Neural cell (in vitro differentiated cells): ENCODE measurements at regions not wholly inside any gene's neighbourhood (a gene's known extent, or its start where the extent isn't known, plus 50 kb on each side); places are given as distances from the start of the nearest gene placed in this dataset.
A peak's percentile ranks its signal among the peaks of the same experiment; 100 is the strongest.

Experiments
- H2AFZ ChIP-seq: fragments of 200-600, 300-800 bp; sonication (generic), shearing (Covaris generic); 2 replicates; pipeline ENCODE4 v1.6.0; 2014; ENCODE audit warnings: low read depth, mild to moderate bottlenecking, antibody characterized with exemption, low read length, moderate library complexity
- H3F3A ChIP-seq: fragments of 200-600 bp; shearing (Covaris generic); 2 replicates; pipeline ENCODE4 v1.6.1; 2016; ENCODE audit warnings: mild to moderate bottlenecking, moderate library complexity, mixed read lengths, antibody characterized with exemption, low read length; ENCODE audit not compliant: insufficient read depth, poor library complexity, severe bottlenecking
- H3K27ac ChIP-seq: fragments of 200-600, 300-800 bp; sonication (generic), shearing (Covaris generic); 2 replicates; pipeline ENCODE4 v1.5.1; 2014; ENCODE audit warnings: mild to moderate bottlenecking, low read length, moderate library complexity
- H3K27me3 ChIP-seq: fragments of 300-800, 200-600 bp; sonication (generic), shearing (Covaris generic); 2 replicates; pipeline ENCODE4 v1.6.0; 2014; ENCODE audit warnings: mild to moderate bottlenecking, low read depth, low read length, moderate library complexity; ENCODE audit not compliant: insufficient read depth
- H3K36me3 ChIP-seq: fragments of 300-800, 200-600 bp; sonication (generic), shearing (Covaris generic); 2 replicates; pipeline ENCODE4 v1.5.1; 2014; ENCODE audit warnings: mild to moderate bottlenecking, antibody characterized with exemption, low read length, moderate library complexity; ENCODE audit not compliant: insufficient read depth
- H3K4me2 ChIP-seq: fragments of 300-800, 200-600 bp; sonication (generic), shearing (Covaris generic); 2 replicates; pipeline ENCODE4 v1.6.0; 2014; ENCODE audit warnings: mild to moderate bottlenecking, low read length
- H3K4me3 ChIP-seq: fragments of 300-800, 200-600 bp; sonication (generic), shearing (Covaris generic); 2 replicates; pipeline ENCODE4 v1.5.1; 2014; ENCODE audit warnings: mild to moderate bottlenecking, low read length, moderate library complexity
- H3K79me2 ChIP-seq: fragments of 200-600 bp; shearing (Covaris generic); replicated peaks from 2 replicates; pipeline ENCODE4 v1.6.0; 2014; ENCODE audit warnings: mild to moderate bottlenecking, low read length, moderate library complexity; ENCODE audit not compliant: insufficient read depth
- H3K9ac ChIP-seq: fragments of 300-800, 200-600 bp; sonication (generic), shearing (Covaris generic); 2 replicates; pipeline ENCODE4 v1.6.1; 2016; ENCODE audit warnings: mild to moderate bottlenecking, low read length, mixed read lengths
- H3K9me2 ChIP-seq: fragments of 200-600 bp; shearing (Covaris generic); 2 replicates; pipeline ENCODE4 v1.6.1; 2016; ENCODE audit warnings: mild to moderate bottlenecking, low read length, mixed read lengths; ENCODE audit not compliant: insufficient read depth
- H3K9me3 ChIP-seq: fragments of 200-600, 300-800 bp; sonication (generic), shearing (Covaris generic); 2 replicates; pipeline ENCODE4 v1.6.1; 2016; ENCODE audit warnings: mild to moderate bottlenecking, mixed run types, low read length, moderate library complexity, mixed read lengths
- H4K20me1 ChIP-seq: fragments of 200-600 bp; shearing (Covaris generic); 2 replicates; pipeline ENCODE4 v1.6.1; 2016; ENCODE audit warnings: mild to moderate bottlenecking, mixed run types; ENCODE audit not compliant: insufficient read depth
- CTCF ChIP-seq: fragments of 450-650 bp; IDR thresholded peaks from 2 replicates; pipeline ENCODE4 v1.5.1; 2014; ENCODE audit warnings: antibody characterized with exemption, mild to moderate bottlenecking, moderate library complexity; ENCODE audit not compliant: poor library complexity, severe bottlenecking
- EP300 ChIP-seq: fragments of 450-650 bp; conservative IDR thresholded peaks from 2 replicates; pipeline ENCODE4 v1.6.1; 2014; ENCODE audit warnings: antibody characterized with exemption, mild to moderate bottlenecking, moderate library complexity; ENCODE audit not compliant: poor library complexity, severe bottlenecking
- EZH2 ChIP-seq: fragments of 200-600, 300-800 bp; shearing (Covaris generic), sonication (generic); IDR thresholded peaks from 2 replicates; pipeline ENCODE4 v1.6.1; 2014; ENCODE audit warnings: antibody characterized with exemption, low read length, borderline replicate concordance, mild to moderate bottlenecking; ENCODE audit not compliant: insufficient read depth, poor library complexity, severe bottlenecking
- MXI1 ChIP-seq: fragments of 450-650 bp; conservative IDR thresholded peaks from 2 replicates; pipeline ENCODE4 v1.6.1; 2014; ENCODE audit warnings: antibody characterized with exemption, mild to moderate bottlenecking; ENCODE audit not compliant: poor library complexity, severe bottlenecking
- POLR2AphosphoS5 ChIP-seq: IDR thresholded peaks from 2 replicates; pipeline ENCODE4 v1.6.1; 2012
- RAD21 ChIP-seq: fragments of 450-650 bp; conservative IDR thresholded peaks from 2 replicates; pipeline ENCODE4 v1.6.1; 2014; ENCODE audit warnings: antibody characterized with exemption, mild to moderate bottlenecking, moderate library complexity
- SMC3 ChIP-seq: fragments of 450-650 bp; conservative IDR thresholded peaks from 2 replicates; pipeline ENCODE4 v1.6.1; 2014; ENCODE audit warnings: antibody characterized with exemption, mild to moderate bottlenecking, moderate library complexity; ENCODE audit not compliant: poor library complexity
- TAF1 ChIP-seq: IDR thresholded peaks from 2 replicates; pipeline ENCODE4 v1.6.1; 2012; ENCODE audit warnings: low read depth
- TF ChIP-seq, protein P1 (sequence below): IDR thresholded peaks from 2 replicates; pipeline ENCODE4 v1.6.1; 2012; ENCODE audit warnings: borderline replicate concordance

GRCh38 chr22:49360746-49361145, 466.9 kb downstream of the BRD1 start:
- Histone ChIP-seq H3K27ac (peak overlapping the region; percentile 31), H3K27me3 (no peaks in the 10 kb centered on the region), H3K4me2 (no peak overlapping the region), H3K9me3 (peaks cover 3% of the 10 kb centered on the region), H2AFZ (no peak overlapping the region), H3K79me2 (no peaks in the 10 kb centered on the region), H3K9me2 (no peaks in the 10 kb centered on the region), H3K9ac (no peak overlapping the region), H4K20me1 (no peaks in the 10 kb centered on the region), H3K4me3 (no peak overlapping the region), H3K36me3 (no peaks in the 10 kb centered on the region), H3F3A (no peaks in the 10 kb centered on the region)
- TF ChIP-seq EP300, result peak; percentile 43
- TF ChIP-seq CTCF, result no peak

DNA sequence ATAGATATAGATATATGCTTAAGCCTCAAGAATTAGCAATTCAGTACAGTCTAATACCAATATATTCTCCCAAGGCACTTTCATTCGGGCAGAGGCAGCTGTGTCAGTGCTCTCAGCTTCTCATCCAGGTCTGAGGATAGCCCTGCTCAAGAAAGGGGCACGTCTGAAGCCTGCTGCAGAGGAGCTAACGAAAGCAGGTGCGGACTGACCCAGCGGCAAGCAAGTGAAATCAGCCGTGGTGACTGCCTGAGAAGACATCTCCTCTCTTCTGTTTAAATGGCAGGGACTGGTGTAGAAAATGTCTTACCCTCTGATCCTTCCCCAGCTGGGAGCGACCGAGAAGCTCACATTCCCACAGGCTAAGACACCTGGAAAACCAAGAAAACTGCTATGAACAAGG, 468.6 kb downstream of the BRD1 start:
- TF ChIP-seq POLR2AphosphoS5 (no peak), CTCF (no peak), EZH2 (no peak), SMC3 (no peak), TAF1 (no peak), RAD21 (no peak), EP300 (no peak), MXI1 (no peak)
- TF ChIP-seq, protein P1, sequence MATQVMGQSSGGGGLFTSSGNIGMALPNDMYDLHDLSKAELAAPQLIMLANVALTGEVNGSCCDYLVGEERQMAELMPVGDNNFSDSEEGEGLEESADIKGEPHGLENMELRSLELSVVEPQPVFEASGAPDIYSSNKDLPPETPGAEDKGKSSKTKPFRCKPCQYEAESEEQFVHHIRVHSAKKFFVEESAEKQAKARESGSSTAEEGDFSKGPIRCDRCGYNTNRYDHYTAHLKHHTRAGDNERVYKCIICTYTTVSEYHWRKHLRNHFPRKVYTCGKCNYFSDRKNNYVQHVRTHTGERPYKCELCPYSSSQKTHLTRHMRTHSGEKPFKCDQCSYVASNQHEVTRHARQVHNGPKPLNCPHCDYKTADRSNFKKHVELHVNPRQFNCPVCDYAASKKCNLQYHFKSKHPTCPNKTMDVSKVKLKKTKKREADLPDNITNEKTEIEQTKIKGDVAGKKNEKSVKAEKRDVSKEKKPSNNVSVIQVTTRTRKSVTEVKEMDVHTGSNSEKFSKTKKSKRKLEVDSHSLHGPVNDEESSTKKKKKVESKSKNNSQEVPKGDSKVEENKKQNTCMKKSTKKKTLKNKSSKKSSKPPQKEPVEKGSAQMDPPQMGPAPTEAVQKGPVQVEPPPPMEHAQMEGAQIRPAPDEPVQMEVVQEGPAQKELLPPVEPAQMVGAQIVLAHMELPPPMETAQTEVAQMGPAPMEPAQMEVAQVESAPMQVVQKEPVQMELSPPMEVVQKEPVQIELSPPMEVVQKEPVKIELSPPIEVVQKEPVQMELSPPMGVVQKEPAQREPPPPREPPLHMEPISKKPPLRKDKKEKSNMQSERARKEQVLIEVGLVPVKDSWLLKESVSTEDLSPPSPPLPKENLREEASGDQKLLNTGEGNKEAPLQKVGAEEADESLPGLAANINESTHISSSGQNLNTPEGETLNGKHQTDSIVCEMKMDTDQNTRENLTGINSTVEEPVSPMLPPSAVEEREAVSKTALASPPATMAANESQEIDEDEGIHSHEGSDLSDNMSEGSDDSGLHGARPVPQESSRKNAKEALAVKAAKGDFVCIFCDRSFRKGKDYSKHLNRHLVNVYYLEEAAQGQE, result no peak
- H3K9me2 ChIP-seq, result no peaks in the 10 kb centered on the region
- no peaks in the 10 kb centered on the region for H3K36me3 ChIP-seq
- no peaks in the 10 kb centered on the region for H4K20me1 ChIP-seq
- H2AFZ ChIP-seq, result no peak overlapping the region
- peaks cover 3% of the 10 kb centered on the region for H3K9me3 ChIP-seq
- H3K4me2 ChIP-seq, result no peak overlapping the region
- H3K4me3 ChIP-seq, result no peak overlapping the region
- no peaks in the 10 kb centered on the region for H3K27me3 ChIP-seq
- H3F3A ChIP-seq, result no peaks in the 10 kb centered on the region
- H3K79me2 ChIP-seq, result no peaks in the 10 kb centered on the region
- H3K27ac ChIP-seq, result no peak overlapping the region
- no peak overlapping the region for H3K9ac ChIP-seq
